Dermis microvascular lymphatic vessel endothelial cell (primary cell): ENCODE measurements at regions not wholly inside any gene's neighbourhood (a gene's known extent, or its start where the extent isn't known, plus 50 kb on each side); places are given as distances from the start of the nearest gene placed in this dataset.

Source experiments
- DNase-seq, 2 donors: peaks; one replicate each; pipeline versions ENCODE4 v3.0.0 to v3.0.0-alpha.2; 2010; ENCODE audit warnings: low read depth in 2 of 2

DNA sequence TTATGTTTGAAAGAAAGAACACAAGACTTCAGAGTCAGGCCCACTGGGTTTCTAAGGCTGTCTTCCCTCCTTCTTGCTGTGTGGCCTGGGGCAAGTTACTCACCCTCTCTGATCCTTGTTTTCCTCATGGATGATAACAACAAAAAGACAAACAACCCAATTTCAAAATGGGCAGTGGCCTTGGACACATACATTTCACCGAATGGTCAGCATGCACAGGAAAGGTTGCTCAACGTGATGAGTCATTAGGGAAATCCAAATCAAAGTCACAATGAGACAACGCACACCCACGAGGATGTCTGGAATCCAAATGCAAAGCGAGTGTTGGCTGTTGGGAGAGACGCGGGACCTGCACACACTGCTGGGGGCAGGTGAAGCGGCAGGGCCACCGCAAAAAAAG lies 50.8 kb upstream of the PPP2R2C start:
- peak in 1 of 2 donors; percentile 7 for DNase-seq

DNA sequence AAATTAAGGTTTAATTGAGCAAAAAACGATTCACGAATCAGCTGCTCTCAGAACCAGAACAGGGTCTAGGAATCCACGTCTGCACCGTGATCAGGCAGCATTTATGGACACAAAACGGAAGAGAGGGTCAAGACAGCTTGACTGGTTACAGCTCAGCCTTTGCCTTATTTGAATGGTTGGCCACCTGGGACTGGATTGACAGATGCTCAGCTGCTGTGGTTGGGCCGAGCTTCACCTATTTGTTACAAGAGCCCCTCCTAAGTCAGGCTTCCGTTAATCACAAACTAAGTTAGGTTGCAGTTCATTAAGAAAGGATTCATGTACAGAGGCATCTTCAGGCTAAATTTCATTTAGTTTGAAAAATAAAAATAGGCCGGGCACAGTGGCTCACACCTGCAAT lies 50.6 kb upstream of the MAN2B2 start:
- no peak for DNase-seq
